HUES48 (cell line): ENCODE measurements at regions not wholly inside any gene's neighbourhood (a gene's known extent, or its start where the extent isn't known, plus 50 kb on each side); places are given as distances from the start of the nearest gene placed in this dataset.
"Not testable (repeated sequence)": the region's sequence is repeated elsewhere in the genome, so short reads cannot be mapped to it uniquely, and the experiment has no call there.

Experiments used
- H3K27ac ChIP-seq: one replicate; pipeline ENCODE4 v1.7.0; 2013; ENCODE audit warnings: low read depth, low read length, inconsistent platforms
- H3K27me3 ChIP-seq: 2 replicates; pipeline ENCODE4 v1.6.1; 2013; ENCODE audit warnings: mild to moderate bottlenecking, low read length; ENCODE audit not compliant: control insufficient read depth, insufficient read depth
- H3K36me3 ChIP-seq: 2 replicates; pipeline ENCODE4 v1.6.1; 2013; ENCODE audit warnings: low read length; ENCODE audit not compliant: control insufficient read depth, insufficient read depth
- H3K4me1 ChIP-seq: 2 replicates; pipeline ENCODE4 v1.6.1; 2013; ENCODE audit warnings: mild to moderate bottlenecking, low read length; ENCODE audit not compliant: control insufficient read depth, insufficient read depth
- H3K4me3 ChIP-seq: 2 replicates; pipeline ENCODE4 v1.5.1; 2013; ENCODE audit warnings: mild to moderate bottlenecking, low read depth, low read length
- H3K9ac ChIP-seq: 2 replicates; pipeline ENCODE4 v1.6.1; 2013; ENCODE audit warnings: mild to moderate bottlenecking, low read depth, low read length, moderate library complexity
- H3K9me3 ChIP-seq: 2 replicates; pipeline ENCODE4 v1.6.1; 2013; ENCODE audit warnings: low read length; ENCODE audit not compliant: control insufficient read depth, insufficient read depth

DNA sequence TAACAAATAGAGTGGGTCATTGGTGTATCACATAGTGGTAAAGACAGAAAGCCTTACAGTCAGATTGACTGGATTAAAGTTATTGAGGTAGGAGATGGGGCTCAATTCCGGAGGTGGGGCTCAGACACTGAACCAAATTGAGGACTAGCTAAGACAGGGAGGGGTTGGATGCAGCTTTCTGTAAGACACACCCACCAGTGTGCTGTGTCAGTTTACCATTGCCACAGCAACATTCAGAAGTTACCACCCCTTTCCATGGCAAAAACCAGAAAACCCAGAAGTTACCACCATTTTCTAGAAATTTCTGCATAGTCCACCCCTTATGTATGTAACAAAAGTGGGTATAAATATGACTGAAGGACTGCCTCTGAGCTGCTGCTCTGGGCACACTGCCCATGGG is 167.6 kb upstream of the TMEM72 start:
- H3K36me3 ChIP-seq, result no peaks in the 10 kb centered on the region
- no peak overlapping the region for H3K4me3 ChIP-seq
- H3K9ac ChIP-seq, result no peak overlapping the region
- no peaks in the 10 kb centered on the region for H3K27me3 ChIP-seq
- H3K27ac ChIP-seq, result no peak overlapping the region
- no peaks in the 10 kb centered on the region for H3K4me1 ChIP-seq
- H3K9me3 ChIP-seq, result no peaks in the 10 kb centered on the region

GRCh38 chr10:44745920-44746319 is 165.2 kb upstream of the TMEM72 start:
- Histone ChIP-seq H3K36me3 (no peaks in the 10 kb centered on the region), H3K4me3 (no peak overlapping the region), H3K4me1 (no peaks in the 10 kb centered on the region), H3K9me3 (no peaks in the 10 kb centered on the region), H3K27me3 (no peaks in the 10 kb centered on the region), H3K27ac (no peak overlapping the region), H3K9ac (no peak overlapping the region)

- Histone ChIP-seq H3K4me3 (no peak overlapping the region), H3K4me1 (no peaks in the 10 kb centered on the region)
Measured at GRCh38 chr10:44747593-44748172, 163.5 kb upstream of the TMEM72 start.

GRCh38 chr10:44749151-44749550 is 162.0 kb upstream of the TMEM72 start:
- no peaks in the 10 kb centered on the region for H3K4me1 ChIP-seq

More at GRCh38 chr10:44747593-44748172, 163.5 kb upstream of the TMEM72 start:
- Histone ChIP-seq H3K27ac (no peak overlapping the region), H3K9me3 (no peaks in the 10 kb centered on the region), H3K9ac (no peak overlapping the region), H3K27me3 (no peaks in the 10 kb centered on the region), H3K36me3 (no peaks in the 10 kb centered on the region)

GRCh38 chr10:44752451-44753441 is 158.4 kb upstream of the TMEM72 start:
- no peaks in the 10 kb centered on the region for H3K27me3 ChIP-seq
- no peaks in the 10 kb centered on the region for H3K9me3 ChIP-seq
- no peaks in the 10 kb centered on the region for H3K4me1 ChIP-seq
- H3K36me3 ChIP-seq, result no peaks in the 10 kb centered on the region
- no peak overlapping the region for H3K27ac ChIP-seq
- H3K4me3 ChIP-seq, result no peak overlapping the region
- H3K9ac ChIP-seq, result no peak overlapping the region

More at GRCh38 chr10:44749151-44749550, 162.0 kb upstream of the TMEM72 start:
- Histone ChIP-seq H3K36me3 (no peaks in the 10 kb centered on the region), H3K9ac (no peak overlapping the region), H3K27me3 (no peaks in the 10 kb centered on the region), H3K27ac (no peak overlapping the region), H3K4me3 (no peak overlapping the region), H3K9me3 (no peaks in the 10 kb centered on the region)

GRCh38 chr10:44754355-44754754 is 156.8 kb upstream of the TMEM72 start:
- H3K4me3 ChIP-seq, H3K9me3 ChIP-seq, H3K36me3 ChIP-seq, H3K9ac ChIP-seq, H3K27ac ChIP-seq, H3K27me3 ChIP-seq, H3K4me1 ChIP-seq: not testable (repeated sequence)

DNA sequence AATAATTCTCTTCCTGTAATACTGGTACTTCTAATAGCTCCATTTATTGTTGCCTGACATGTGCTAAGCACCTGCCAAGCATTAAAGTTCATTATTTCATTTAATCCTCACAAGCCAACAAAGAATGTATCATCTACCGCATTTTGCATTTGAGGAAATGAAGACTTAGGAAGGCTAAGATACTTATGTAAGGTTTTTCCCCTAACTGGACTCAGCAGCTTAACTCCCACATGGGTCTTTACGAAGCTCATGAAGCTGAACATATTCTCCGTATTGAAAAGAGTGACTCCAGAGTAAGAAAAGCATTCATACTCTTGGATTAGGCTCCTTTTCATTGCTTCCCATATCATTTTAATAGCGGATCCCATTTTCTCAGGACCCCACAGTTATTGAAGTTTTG is 155.7 kb upstream of the TMEM72 start:
- Histone ChIP-seq H3K9ac (no peak overlapping the region), H3K36me3 (no peaks in the 10 kb centered on the region), H3K27ac (no peak overlapping the region), H3K27me3 (no peaks in the 10 kb centered on the region), H3K9me3 (no peaks in the 10 kb centered on the region), H3K4me3 (no peak overlapping the region), H3K4me1 (peaks cover 4% of the 10 kb centered on the region; the same call in 1 of the 2 replicates)

DNA sequence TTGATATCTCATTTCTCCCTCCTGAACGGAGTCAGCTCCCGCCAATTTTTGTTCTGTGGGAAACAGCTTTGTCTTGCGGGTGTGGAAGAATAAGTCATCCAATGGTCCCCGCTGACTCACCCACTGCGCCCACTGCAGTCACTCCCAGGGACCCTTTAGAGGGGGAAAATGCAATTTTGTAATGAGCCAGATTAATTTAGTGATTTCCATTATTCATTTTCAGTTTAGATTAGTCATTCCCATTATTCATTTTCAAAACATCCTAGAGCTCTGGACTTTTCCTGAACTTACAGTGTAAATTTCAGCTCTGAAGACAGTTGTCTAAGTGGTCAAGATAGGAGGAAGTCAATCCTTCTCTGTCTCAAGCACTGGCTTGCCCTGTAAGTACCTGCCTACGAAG is 154.9 kb upstream of the TMEM72 start:
- H3K27ac ChIP-seq, result no peak overlapping the region
- no peaks in the 10 kb centered on the region for H3K36me3 ChIP-seq
- no peak overlapping the region for H3K9ac ChIP-seq
- H3K4me1 ChIP-seq, result peaks cover 4% of the 10 kb centered on the region; the same call in 1 of the 2 replicates
- no peaks in the 10 kb centered on the region for H3K9me3 ChIP-seq
- no peak overlapping the region for H3K4me3 ChIP-seq
- no peaks in the 10 kb centered on the region for H3K27me3 ChIP-seq

- H3K4me1 ChIP-seq, result peaks cover 4% of the 10 kb centered on the region; the same call in 1 of the 2 replicates
- no peak overlapping the region for H3K4me3 ChIP-seq
- no peaks in the 10 kb centered on the region for H3K36me3 ChIP-seq
- H3K27me3 ChIP-seq, result no peaks in the 10 kb centered on the region
- H3K9ac ChIP-seq, result no peak overlapping the region
- H3K9me3 ChIP-seq, result no peaks in the 10 kb centered on the region
- no peak overlapping the region for H3K27ac ChIP-seq
Measured at GRCh38 chr10:44757551-44758205, 153.5 kb upstream of the TMEM72 start.

DNA sequence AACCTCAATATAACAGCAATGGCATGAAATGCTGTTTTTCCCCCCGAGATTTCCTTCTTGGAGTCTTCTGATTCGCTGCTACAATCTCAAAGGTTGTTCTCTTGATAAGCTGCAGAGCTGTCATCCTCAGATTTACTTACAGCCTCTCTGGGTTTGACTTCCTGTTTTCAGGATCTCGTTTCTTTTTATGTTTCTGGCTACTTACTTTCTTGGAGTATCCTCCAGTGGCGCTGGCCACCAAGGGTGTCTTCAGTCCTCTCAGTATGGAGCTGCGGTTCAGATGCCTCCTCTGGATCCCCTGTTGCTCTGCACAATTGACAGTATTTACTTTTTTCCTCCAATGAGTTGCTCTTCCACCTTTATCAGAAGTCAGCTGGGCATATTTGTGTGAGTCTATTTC is 152.0 kb upstream of the TMEM72 start:
- H3K27me3 ChIP-seq, result no peaks in the 10 kb centered on the region
- H3K9ac ChIP-seq, result no peak overlapping the region
- peaks cover 4% of the 10 kb centered on the region; the same call in 1 of the 2 replicates for H3K4me1 ChIP-seq
- H3K4me3 ChIP-seq, result no peak overlapping the region
- H3K36me3 ChIP-seq, result no peaks in the 10 kb centered on the region
- H3K27ac ChIP-seq, result no peak overlapping the region
- H3K9me3 ChIP-seq, result no peaks in the 10 kb centered on the region

GRCh38 chr10:44760513-44760912 is 150.6 kb upstream of the TMEM72 start:
- Histone ChIP-seq H3K27me3 (no peaks in the 10 kb centered on the region), H3K27ac (no peak overlapping the region), H3K9me3 (no peaks in the 10 kb centered on the region), H3K4me1 (peaks cover 4% of the 10 kb centered on the region; the same call in 1 of the 2 replicates), H3K4me3 (no peak overlapping the region), H3K36me3 (no peaks in the 10 kb centered on the region), H3K9ac (no peak overlapping the region)
